ENCODE measurements at regions not wholly inside any gene's neighbourhood (a gene's known extent, or its start where the extent isn't known, plus 50 kb on each side); places are given as distances from the start of the nearest gene placed in this dataset.

DNA sequence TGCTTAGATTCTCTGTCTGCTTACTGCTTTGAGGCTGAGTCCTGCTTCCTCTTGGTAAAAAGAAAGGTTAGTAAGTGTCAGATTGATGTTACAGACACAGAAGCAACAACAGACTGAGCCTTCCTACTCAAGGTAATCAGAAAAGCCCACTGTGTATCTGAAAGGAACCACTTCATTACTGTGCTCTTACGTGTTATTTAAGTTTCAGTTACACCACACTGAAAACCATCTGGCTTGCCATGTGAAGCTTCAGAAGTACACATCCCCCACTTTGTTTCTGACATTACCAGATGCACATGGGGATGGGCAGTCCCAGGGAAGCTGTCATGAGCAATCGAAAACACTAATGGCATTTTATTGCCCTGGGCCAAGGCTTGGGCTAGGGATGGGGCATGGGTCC, 1290.1 kb downstream of the AACS start:
- no peak for DNase-seq (ENCODE audit: low read depth in 2 of 2)

DNA sequence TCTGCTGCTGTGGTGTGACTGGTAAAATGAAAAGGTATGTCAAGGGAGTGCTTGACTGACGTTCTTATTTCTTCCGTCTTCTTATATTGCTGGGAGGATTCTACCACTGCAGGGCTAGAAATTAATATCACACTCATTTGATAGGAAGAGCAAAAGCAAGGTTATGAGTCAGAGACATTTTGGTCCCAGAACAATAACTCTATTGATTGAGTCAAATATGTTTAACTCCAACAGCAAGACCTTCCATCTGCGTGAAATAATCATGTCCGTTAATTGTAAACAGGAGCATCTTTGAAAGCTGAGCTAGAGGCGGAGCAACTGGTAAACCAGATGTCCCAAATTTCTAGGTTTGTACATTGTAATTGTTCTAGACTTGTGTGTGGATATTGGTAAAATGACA, 1293.6 kb downstream of the AACS start:
- DNase-seq (ENCODE audit: low read depth in 2 of 2) = no peak

DNA sequence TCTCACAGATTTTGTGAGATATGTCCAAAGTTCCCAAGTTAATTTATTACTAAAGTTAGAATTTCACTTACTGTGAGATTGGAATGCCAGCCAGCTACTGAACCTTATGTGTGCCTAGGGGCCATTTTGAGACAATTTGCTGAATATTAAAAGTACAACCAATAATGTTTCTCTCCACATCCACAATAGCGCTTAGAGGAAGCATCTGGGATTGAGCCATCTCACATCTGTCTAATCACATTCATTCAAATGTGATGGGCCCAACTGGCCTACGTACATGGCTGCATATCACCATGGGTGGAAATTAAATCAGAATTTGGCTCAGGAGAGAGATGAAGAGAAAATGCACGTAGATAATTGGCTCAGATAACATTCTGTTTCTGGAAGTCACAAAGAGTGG, 1294.0 kb downstream of the AACS start:
- no peak for DNase-seq (ENCODE audit: low read depth in 2 of 2)

DNA sequence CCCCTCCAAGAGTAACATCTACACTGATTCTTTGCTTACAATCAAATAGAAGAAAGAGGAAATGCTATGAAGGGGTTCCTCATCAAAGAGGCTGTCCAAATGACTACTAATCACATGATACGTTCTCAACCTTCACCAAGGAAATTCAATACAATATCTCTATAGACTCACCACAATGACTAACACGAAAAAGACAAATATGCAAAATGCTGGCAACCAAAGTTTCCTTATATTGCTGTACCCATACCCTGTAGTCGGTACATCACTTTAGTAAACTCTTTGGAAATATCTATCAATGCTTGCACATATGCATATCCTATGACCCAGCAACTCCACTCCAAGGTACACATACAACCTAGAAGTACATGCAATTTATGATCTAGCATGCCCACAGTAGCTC, 1296.6 kb downstream of the AACS start:
- no peak for DNase-seq (ENCODE audit: low read depth in 2 of 2)

DNA sequence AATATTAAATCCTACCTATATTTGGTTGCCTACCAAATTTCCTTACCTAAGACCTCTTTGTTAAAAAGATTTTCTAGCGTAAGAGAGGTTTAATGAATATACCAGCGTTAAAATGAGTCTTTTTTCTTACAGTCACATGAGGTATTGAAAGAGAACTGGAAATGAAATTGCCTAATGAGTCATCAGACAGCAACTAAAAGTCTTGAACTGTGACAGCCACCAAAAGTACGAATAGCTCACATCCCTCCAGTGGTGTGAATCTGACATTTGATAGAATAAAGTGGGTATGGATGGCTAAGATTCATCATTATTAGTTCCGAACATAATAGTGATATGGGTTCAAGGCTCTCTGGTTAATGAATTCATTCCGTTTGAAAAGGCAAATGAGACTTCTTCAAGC, 1297.3 kb downstream of the AACS start:
- no peak for DNase-seq (ENCODE audit: low read depth in 2 of 2)

DNA sequence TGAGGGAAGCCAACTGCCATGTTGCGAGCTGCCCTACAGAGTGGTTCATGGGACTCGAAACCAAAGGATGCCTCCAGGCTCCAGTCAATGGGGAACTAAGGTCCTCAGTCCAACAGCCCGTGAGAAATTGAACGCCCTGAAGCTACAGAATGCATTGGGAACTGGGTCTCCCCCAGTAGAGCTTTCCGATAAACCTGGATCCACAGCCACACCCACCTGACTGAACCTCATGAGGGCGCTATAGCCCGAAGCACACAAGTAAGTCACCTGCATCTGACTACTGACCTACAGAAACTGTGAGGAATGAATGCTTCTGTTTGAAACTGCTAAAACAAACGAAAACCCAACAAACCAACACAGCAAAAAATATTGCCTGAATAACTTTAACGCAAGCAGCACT, 1297.7 kb downstream of the AACS start:
- DNase-seq (ENCODE audit: low read depth in 2 of 2) = peak in 1 of 2 donors; percentile 26

DNA sequence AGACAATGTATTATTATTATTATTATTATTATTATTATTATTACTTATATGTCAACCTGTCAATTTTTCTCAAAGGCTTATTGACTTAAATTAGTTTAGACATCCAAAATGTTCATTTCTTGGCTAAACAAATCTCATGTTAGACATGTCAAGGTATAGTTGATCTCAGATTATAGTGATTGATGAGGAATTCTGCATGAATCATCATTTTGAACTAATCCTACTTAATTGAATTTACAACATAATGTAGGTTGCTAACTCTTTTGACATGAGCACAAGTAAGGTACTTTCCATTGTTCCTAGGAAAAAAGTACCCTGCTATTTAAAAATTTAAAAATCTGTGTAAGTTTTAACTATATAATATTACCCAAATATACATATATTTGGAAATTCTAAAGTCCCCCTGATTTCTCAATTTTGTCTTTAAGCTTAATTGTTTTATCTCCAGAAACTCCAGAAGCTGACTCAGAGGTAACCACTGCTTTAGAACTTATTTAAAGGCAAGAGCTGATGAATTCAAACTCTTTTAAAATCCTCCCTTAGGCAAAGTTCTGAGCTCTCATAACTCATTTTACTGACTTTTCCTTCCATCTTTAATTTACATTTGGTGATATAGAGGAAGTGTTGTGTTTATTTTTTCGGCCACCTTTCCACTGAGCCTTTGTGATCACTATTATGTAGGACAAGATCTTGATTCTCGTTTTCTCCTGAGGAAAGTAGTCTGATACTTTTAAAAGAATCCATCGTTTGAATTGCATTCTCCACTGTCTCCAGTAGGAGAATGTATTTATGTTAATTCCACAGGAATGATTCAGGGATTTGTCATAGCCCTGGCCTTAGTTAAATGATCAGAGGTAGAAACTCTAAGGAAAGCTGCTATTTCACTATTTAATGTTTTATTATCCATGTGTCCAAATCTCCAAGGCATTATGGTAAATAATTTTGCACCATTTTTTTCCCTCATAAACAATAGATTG, 1304.5 kb downstream of the AACS start:
- peak in 1 of 2 donors; percentile 3 for DNase-seq (ENCODE audit: low read depth in 2 of 2)

DNA sequence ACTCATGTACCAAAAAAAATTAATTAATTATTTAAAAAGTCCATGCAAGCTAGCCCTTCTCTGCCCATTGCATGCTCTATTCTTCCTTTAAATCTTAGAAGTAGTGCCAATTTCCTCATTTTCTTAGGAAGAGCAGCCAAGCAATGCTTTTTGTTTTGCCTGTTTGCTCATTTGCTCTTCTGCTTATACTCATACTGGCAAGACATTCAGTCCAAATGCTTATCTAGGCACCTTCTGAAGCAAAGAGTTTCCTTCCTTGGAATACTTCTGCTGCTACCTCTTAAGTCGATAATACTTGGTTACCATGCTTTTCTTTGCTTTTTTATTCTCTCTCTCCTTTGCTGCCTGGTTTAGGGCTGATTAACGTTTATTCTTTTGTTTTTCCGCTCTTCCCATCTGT, 1318.3 kb downstream of the AACS start:
- no peak for DNase-seq (ENCODE audit: low read depth in 2 of 2)

DNA sequence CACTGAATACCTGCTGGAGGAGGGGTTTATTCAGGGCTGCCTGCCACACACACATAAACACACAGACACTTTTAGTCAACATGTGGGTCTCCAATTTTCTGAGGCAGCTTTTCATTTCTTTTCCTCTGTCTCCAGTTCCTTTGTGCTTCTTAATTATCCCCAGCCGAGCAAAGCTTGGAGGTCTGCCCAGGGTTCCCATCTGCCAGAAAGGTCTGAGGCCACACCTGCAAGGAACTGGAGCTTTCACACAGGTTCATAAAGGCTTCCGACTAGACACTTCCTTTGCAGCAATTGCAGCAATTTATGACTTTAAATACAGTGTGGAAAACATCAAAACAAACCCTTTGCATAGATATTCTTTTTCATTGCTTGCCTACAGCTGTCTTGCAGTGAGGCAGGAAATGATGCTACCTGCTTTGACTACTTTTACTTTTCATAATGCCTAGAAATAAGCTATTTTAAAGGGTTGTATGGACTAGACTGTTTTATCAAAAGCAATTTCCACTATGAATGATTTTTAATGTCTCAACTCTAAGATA, 1318.9 kb downstream of the AACS start:
- no peak for DNase-seq (ENCODE audit: low read depth in 2 of 2)

DNA sequence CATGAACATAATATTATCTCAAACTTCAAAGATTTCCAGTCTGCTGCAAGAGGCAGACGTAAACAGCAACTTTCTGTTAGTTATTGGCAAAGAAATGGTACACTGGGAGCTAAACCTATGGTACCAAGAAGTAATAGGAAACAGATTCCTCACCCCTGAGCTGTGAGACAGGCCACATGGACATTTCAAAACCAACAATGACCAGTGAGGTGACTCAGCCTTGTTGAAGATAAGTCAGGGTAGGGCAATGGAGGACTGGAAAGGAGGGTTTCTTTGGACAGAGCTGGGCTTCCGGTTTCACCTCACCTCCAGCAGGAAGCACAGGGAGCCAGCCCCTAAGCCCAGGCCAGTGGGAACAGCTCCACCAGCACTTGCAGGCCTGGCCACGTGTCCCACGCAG, 1320.5 kb downstream of the AACS start:
- no peak for DNase-seq (ENCODE audit: low read depth in 2 of 2)

DNA sequence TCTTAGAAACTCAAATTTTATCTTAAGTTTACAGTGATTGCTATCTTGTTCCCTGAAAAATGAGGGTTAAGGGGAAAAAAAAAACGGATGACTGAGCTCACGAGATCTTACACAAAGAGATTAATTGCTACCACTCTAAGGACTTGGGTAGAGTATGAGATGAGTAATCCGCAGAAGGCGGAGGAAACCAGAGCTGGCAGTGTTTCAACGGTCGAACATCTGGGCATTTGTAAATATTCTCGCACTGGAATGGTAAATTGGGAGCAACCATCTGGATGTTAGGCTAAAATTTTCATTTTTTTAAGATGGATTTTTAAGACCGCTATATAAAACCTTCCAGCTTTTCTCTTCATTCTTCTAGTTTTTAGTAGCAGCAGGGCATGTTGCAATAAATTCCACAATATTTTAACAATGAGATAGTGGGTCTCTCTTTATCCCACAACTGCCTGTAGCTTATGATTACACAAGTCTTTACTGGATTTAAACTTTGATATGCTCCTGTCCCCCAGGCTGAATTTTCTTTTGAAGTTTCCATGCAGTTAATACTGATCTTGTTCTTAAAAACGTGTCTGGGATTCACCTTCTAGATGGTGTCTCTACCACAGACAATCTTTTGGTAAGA, 1324.1 kb downstream of the AACS start:
- no peak for DNase-seq (ENCODE audit: low read depth in 2 of 2)

DNA sequence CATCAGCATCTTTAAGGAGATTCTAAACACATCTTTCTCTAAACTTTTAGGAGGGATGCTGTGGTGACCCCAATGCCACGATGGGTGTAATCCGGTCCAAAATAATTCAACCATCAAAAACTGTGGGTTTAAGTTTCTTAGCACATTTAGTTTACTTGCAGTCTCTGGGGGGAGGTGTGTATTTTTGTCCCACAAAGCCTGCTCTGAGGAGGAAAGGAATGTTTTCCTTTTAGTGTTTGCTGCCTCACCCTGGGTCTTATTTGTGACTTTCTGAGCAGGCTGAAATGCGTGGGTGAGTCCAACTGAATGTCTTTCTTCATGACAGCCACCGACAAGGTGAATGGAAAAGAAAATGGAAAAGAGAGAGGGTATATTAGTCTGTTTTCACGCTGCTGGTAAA, 1324.7 kb downstream of the AACS start:
- DNase-seq (ENCODE audit: low read depth in 2 of 2) = no peak

DNA sequence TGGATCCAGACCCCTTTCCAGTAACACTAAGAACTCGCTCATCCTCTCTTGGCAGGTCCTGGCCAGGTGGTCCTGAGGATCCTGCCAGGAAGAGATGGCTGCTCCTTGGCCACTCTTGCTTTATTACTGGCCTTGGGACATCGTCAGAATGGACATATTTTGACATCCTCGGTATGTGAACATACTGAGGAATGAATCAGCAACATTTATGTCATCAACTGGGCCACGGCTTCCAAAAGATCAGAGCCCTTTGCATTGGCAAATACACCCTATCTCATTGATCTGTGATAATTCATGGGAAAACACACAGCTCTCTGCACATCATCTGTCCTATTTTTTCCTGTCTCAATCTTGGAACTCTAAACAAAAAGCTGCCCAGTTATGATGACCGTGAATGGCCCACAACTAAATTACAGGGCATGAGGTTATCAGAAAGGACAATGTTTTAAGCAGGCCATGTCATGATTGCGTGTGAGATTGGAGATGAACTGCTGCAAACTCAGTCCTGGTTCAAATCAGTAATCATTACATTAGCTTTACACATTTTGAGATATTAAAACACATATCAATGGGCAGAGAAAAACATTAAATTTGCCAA, 1325.8 kb downstream of the AACS start:
- no peak for DNase-seq (ENCODE audit: low read depth in 2 of 2)

DNA sequence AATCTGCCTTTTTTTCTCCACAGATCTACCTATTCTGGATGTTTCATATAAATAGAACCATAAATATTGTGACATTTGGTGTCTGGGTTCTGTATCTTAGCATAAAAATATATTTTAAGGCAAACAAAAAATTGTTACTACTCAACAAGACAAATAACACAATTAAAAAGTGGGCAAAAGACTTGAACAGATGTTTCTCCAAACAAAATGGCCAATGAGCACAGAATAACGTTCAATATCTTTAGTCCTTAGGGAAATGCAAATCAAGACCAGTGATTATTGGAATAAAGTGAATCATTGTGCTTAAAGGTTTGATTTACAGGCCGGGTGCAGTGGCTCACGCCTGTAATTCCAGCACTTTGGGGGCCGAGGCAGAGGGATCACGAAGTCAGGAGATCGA, 1331.3 kb downstream of the AACS start:
- no peak for DNase-seq (ENCODE audit: low read depth in 2 of 2)

DNA sequence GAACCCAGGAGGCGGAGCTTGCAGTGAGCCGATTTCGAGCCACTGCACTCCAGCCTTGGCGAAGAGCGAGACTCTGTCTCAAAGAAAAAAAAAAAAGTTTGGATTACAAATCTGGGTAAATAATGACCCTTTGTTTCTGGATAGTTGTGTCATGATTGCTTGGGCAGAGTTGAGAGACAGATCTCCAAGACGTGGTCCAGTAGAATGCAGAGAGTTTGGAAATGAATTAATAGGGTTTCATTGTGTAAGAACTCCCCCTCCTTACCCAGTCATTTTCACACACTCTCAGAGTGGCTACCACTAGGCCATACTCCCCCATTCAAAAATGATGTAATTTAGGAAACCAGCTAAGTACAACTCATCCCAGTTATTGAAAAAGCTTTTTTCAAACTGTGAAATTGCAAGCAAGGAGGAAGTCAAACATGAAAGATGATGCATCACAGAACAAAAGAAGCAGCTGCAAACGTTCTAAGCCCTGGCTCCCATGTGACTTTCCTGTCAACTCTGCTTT, 1331.9 kb downstream of the AACS start:
- no peak for DNase-seq (ENCODE audit: low read depth in 2 of 2)

DNA sequence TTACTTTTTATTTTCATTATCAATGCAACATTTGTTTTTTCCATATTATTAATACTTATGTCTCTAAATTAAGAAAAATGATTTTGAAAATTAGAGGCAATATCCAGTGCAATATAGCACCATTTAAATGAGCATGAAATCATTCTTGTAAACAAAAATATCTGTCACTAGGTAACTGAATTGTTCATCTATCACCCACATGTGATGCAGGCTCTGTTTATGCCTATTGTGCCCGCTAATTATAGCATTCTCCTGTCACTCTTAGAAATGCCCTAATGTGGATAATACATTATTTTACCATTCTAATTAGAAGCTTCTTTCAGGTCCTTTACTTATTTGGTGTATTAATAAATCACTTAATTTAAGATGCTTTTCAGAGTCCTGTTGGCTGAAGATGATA, 1332.4 kb downstream of the AACS start:
- no peak for DNase-seq (ENCODE audit: low read depth in 2 of 2)

DNA sequence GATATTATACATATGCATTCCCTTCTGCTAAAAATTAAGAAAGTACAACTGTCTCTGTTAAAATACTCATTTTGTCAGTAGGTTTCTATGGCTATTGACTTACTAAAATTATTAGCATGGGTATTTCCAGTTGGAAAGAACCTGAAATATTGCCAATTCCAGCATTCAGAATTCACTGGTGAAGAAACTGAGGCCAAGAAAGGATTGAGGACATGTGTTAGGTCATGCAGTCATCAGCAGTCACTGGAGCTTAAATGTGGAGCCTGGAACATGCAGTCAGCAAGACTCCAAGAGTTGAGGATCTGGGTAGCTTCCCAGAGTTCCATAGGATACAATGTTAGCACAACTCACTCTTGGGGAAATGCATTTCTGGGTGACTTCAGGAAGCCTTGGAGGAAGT, 1335.6 kb downstream of the AACS start:
- no peak for DNase-seq (ENCODE audit: low read depth in 2 of 2)

DNA sequence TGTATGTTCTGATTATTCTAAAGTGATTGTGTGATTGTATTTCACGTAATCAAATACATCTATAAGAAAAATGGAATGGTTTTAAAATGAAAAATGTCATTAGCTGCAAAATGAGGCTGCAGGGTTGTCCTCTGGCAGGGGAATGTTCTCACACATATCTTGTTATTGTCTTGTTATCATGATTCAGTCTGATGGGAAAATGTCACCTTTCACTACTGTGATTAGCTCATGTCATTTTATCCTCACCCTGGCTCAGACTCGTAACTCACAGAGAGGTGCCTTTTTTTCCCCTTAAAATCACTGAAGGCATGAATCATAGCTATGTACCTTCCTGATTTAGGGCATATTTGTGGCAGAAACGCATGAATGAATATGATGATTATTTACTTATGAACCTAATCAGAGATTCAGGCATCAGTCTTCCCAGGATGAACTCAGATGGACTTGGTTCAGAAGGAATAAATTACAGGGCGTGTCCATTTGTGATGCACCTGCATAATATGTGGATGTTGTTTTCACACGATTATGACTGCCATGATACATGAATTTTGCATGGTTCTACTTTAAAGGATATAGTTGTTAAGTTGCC, 1339.2 kb downstream of the AACS start:
- DNase-seq (ENCODE audit: low read depth in 2 of 2) = peak in 1 of 2 donors; percentile 9

DNA sequence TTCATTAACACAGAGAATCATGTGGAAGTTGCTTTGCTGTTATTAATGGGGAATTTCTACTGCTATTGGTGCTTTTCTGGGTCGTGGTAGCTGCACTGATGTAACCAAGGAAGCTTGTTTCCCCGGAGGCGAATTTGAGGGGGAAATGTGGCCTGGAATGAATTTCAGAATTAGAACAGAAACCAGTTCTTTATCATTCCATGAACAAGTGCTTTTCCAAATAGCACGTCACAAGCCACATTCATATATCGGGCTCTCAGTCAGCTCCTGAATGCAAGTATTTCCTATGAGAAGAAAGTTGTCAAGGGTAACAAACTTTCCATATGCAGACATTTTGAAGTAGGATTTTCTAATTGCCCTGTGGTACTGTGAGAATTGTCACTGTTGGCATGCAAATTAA, 1353.2 kb downstream of the AACS start:
- no peak for DNase-seq (ENCODE audit: low read depth in 2 of 2)

DNA sequence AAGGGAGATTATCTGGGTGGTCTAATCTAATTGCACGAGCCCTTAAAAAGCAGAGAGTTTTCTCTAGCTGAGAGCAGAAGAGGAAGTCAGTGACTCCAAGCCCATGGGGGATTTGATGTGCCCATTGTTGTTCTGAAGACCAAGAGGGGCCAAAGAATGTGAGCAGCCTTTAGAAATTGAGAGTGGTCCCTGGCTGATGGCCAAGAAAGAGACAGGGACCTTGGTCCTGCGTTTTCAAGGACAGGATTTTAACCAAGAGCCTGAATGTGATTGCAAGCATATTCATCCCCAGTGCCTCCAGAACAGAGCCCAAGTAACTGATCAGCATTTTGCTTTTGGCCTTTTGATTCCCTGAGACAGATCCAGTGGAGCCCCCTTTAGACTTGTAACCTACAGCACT, 1353.9 kb downstream of the AACS start:
- DNase-seq (ENCODE audit: low read depth in 2 of 2) = no peak

DNA sequence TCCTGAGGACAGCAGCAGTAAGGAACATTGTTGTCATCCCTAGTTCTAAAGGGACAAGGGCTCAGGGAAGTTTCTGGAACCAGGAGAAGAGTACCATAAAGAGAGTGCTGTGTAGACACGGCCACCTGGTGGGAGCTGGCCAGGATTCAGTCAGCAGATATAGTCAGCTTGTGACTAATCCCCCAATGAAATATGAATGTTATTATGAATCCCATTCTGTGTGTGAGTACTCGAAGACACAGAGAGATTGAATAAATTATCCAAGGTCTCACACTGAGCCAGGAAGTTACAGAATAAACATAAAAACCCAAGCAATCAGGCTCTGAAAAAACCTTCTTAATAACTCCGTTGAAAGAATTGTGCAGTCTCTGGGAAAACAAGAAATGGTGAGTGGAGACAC, 1359.5 kb downstream of the AACS start:
- DNase-seq (ENCODE audit: low read depth in 2 of 2) = no peak

DNA sequence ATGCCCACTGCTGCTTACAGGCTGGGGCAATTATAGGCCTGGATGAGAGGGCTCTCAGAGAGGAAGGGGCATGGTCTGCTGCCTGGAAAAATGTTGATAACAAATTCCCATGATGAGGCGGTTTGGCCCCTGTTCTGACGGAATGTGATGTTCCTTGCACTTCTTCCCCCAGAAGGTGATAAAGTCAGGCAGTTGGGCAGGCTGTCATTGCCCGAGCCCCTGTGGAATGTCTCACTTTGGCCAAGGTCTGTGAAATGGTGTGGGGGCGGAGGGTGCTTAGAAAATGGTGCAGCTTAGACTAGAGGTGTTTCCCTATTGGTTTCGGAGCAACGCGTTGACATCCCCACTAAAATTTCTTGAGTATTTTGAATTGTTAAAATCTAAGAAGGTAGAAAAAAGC, 1360.0 kb downstream of the AACS start:
- DNase-seq (ENCODE audit: low read depth in 2 of 2) = no peak

Data from lung microvascular endothelial cell (primary cell).